Fibroblast of lung (primary cell): ENCODE measurements at regions not wholly inside any gene's neighbourhood (a gene's known extent, or its start where the extent isn't known, plus 50 kb on each side); places are given as distances from the start of the nearest gene placed in this dataset.

ENCODE experiments used
- DNase-seq, 2 donors: peaks; one replicate each; pipeline versions ENCODE4 v3.0.0 to v3.0.0-alpha.2; 2010; ENCODE audit warnings: low read depth in 2 of 2
- H2AFZ ChIP-seq: 2 replicates; pipeline ENCODE4 v1.5.1; 2012; ENCODE audit warnings: low read length, control low read depth, inconsistent platforms
- H3K27ac ChIP-seq: 2 replicates; pipeline ENCODE4 v1.5.1; 2011; ENCODE audit warnings: low read length, control low read depth; ENCODE audit not compliant: insufficient read depth
- H3K27me3 ChIP-seq: 2 replicates; pipeline ENCODE4 v1.5.1; 2011; ENCODE audit warnings: mild to moderate bottlenecking, low read length; ENCODE audit not compliant: control insufficient read depth, insufficient read depth
- H3K36me3 ChIP-seq: 2 replicates; pipeline ENCODE4 v1.5.1; 2011; ENCODE audit warnings: low read length; ENCODE audit not compliant: control insufficient read depth, insufficient read depth
- H3K4me1 ChIP-seq: 2 replicates; pipeline ENCODE4 v1.5.1; 2011; ENCODE audit warnings: low read length; ENCODE audit not compliant: control insufficient read depth, insufficient read depth; ENCODE audit errors: extremely low read depth
- H3K4me2 ChIP-seq: 2 replicates; pipeline ENCODE4 v1.5.1; 2011; ENCODE audit warnings: low read length, control low read depth; ENCODE audit not compliant: insufficient read depth; ENCODE audit errors: extremely low read depth
- H3K4me3 ChIP-seq, 4 experiments: fragments of 200-600 bp in 1 of 4; sonication (generic) in 1 of 4; replicated peaks in 1 of 4; 2 replicates each; pipeline ENCODE4 v1.5.1; 2011 to 2016; ENCODE audit warnings: low read length in 4 of 4, low read depth in 3 of 4, mild to moderate bottlenecking in 3 of 4, control low read depth in 2 of 4, inconsistent platforms in 1 of 4, mixed read lengths in 1 of 4; ENCODE audit not compliant: insufficient read depth in 1 of 4; ENCODE audit errors: control extremely low read depth in 1 of 4
- H3K79me2 ChIP-seq: 2 replicates; pipeline ENCODE4 v1.5.1; 2012; ENCODE audit warnings: mild to moderate bottlenecking, low read length, inconsistent platforms; ENCODE audit not compliant: control insufficient read depth, insufficient read depth
- H3K9ac ChIP-seq: 2 replicates; pipeline ENCODE4 v1.5.1; 2011; ENCODE audit warnings: mild to moderate bottlenecking, low read length, control low read depth; ENCODE audit not compliant: insufficient read depth
- H3K9me3 ChIP-seq: 2 replicates; pipeline ENCODE4 v1.5.1; 2012; ENCODE audit warnings: low read depth, low read length; ENCODE audit not compliant: control insufficient read depth, insufficient read depth
- H4K20me1 ChIP-seq: 2 replicates; pipeline ENCODE4 v1.5.1; 2011; ENCODE audit warnings: low read length; ENCODE audit not compliant: control insufficient read depth, insufficient read depth; ENCODE audit errors: extremely low read depth
- EZH2 ChIP-seq: IDR thresholded peaks from 2 replicates; pipeline ENCODE4 v1.5.1; 2012; ENCODE audit warnings: low read length, control low read depth, mild to moderate bottlenecking; ENCODE audit errors: missing control alignments
- TF ChIP-seq, protein P1 (sequence below), 2 donors: IDR thresholded peaks in 1 of 2; conservative IDR thresholded peaks in 1 of 2; 1 replicate in 1 of 2; 2 replicates in 1 of 2; pipeline ENCODE4 v1.5.1; 2011 to 2012; ENCODE audit warnings: low read length in 2 of 2, control low read depth in 1 of 2, inconsistent platforms in 1 of 2, low read depth in 1 of 2, mild to moderate bottlenecking in 1 of 2

DNA sequence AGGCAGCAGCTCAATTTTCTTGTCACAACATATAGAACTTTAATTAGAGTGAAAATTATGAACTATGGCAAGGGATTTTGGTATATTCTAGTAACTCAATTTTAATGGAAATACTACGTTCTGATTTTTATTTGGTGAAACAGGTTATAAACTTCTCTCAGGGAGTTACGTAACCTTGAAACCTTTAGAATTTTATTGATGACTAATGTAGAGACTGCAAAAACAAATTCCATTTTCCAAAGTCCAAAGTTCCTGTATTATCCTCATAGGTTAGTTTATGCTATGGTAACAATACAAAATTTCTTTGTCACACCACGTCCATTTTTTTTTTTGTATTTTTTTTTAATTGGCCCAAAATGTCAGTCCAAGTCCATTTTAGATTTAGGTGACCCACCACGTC is 185.7 kb downstream of the KLF5 start:
- Histone ChIP-seq H3K4me1 (no peaks in the 10 kb centered on the region), H3K79me2 (no peaks in the 10 kb centered on the region), H3K27me3 (no peaks in the 10 kb centered on the region), H3K9ac (no peak overlapping the region), H4K20me1 (no peaks in the 10 kb centered on the region), H3K4me2 (no peak overlapping the region), H3K27ac (no peak overlapping the region), H2AFZ (no peak overlapping the region), H3K4me3 (no peak overlapping the region), H3K9me3 (no peaks in the 10 kb centered on the region), H3K36me3 (no peaks in the 10 kb centered on the region)
- no peak for TF ChIP-seq EZH2
- TF ChIP-seq, protein P1, sequence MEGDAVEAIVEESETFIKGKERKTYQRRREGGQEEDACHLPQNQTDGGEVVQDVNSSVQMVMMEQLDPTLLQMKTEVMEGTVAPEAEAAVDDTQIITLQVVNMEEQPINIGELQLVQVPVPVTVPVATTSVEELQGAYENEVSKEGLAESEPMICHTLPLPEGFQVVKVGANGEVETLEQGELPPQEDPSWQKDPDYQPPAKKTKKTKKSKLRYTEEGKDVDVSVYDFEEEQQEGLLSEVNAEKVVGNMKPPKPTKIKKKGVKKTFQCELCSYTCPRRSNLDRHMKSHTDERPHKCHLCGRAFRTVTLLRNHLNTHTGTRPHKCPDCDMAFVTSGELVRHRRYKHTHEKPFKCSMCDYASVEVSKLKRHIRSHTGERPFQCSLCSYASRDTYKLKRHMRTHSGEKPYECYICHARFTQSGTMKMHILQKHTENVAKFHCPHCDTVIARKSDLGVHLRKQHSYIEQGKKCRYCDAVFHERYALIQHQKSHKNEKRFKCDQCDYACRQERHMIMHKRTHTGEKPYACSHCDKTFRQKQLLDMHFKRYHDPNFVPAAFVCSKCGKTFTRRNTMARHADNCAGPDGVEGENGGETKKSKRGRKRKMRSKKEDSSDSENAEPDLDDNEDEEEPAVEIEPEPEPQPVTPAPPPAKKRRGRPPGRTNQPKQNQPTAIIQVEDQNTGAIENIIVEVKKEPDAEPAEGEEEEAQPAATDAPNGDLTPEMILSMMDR (conservative IDR thresholded peaks at IDR 0.05 in 1 of 2, IDR thresholded peaks at IDR 0.05 in 1 of 2; ENCODE audit: low read depth in 1 of 2, low read length in 2 of 2): no peak
- DNase-seq: no peak

DNA sequence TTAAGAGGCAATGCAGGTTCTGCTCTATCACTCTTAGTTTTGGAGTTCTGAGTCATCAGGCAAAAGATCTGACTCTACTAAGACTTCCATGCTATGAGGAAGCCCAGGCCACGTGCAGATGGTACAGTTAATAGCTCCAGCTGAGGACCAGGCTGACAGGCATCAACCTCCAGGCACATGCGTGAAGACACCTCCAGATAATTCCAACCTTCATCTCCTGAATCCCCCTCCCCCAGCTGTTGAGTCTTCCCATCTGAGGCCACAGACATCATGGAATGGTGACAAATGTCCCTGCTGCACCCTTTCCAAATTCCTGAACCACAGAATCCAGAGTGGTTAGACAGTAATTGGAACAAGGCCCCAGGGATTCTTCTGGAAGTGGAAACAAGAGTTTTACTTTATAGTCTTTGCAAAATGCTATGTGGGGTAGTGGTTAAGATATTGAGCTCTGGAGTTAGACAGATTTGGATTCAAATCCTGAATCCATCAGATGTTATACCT is 183.8 kb downstream of the KLF5 start:
- Histone ChIP-seq H3K9ac (no peak overlapping the region), H3K4me3 (no peak overlapping the region)

DNA sequence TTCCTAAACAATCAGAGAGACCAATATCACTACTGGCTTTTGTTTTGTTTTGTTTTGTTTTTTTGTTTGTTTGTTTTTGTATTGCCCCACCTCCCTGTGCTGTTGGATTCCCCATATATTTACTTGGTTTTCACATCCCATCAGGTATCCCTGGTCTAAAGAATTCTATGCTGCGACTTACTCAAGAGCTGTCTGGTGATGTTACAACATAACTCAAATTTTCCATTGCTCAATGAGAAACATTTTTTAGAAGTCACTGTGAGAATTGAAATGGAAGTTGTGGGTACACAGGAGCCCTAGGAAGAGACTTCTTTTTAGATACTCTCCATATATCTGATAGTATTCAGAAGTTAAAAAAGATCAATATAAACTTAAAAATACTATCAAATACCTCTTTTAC is 181.4 kb downstream of the KLF5 start:
- H3K4me1 ChIP-seq: no peaks in the 10 kb centered on the region
- no peaks in the 10 kb centered on the region for H4K20me1 ChIP-seq
- no peak overlapping the region for H3K4me2 ChIP-seq
- H3K27ac ChIP-seq: no peak overlapping the region
- no peaks in the 10 kb centered on the region for H3K79me2 ChIP-seq
- H3K9ac ChIP-seq: no peak overlapping the region
- H3K27me3 ChIP-seq: no peaks in the 10 kb centered on the region
- H3K36me3 ChIP-seq: no peaks in the 10 kb centered on the region
- H3K4me3 ChIP-seq: no peak overlapping the region
- TF ChIP-seq, protein P1 (conservative IDR thresholded peaks at IDR 0.05 in 1 of 2, IDR thresholded peaks at IDR 0.05 in 1 of 2; ENCODE audit: low read depth in 1 of 2, low read length in 2 of 2): no peak
- no peak for TF ChIP-seq EZH2
- H3K9me3 ChIP-seq: no peaks in the 10 kb centered on the region
- no peak overlapping the region for H2AFZ ChIP-seq
- no peak for DNase-seq

More for the DNA sequence above, 183.8 kb downstream of the KLF5 start:
- no peak for TF ChIP-seq EZH2
- TF ChIP-seq, protein P1 (conservative IDR thresholded peaks at IDR 0.05 in 1 of 2, IDR thresholded peaks at IDR 0.05 in 1 of 2; ENCODE audit: low read depth in 1 of 2, low read length in 2 of 2): no peak
- Histone ChIP-seq H3K9me3 (no peaks in the 10 kb centered on the region), H3K36me3 (no peaks in the 10 kb centered on the region), H3K27me3 (no peaks in the 10 kb centered on the region), H3K4me1 (no peaks in the 10 kb centered on the region), H2AFZ (no peak overlapping the region), H4K20me1 (no peaks in the 10 kb centered on the region), H3K27ac (no peak overlapping the region), H3K79me2 (no peaks in the 10 kb centered on the region), H3K4me2 (no peak overlapping the region)
- DNase-seq: no peak
